GM21576 (cell line): ENCODE measurements at regions not wholly inside any gene's neighbourhood (a gene's known extent, or its start where the extent isn't known, plus 50 kb on each side); places are given as distances from the start of the nearest gene placed in this dataset.
"Not testable (repeated sequence)": the region's sequence is repeated elsewhere in the genome, so short reads cannot be mapped to it uniquely, and the experiment has no call there.

ENCODE experiments used
- ATAC-seq: cut with Tn5 transposase; IDR thresholded peaks from one replicate; pipeline ENCODE4 v1.9.1; 2021; ENCODE audit warnings: mild to moderate bottlenecking, moderate library complexity; ENCODE audit not compliant: unreplicated experiment

- no peak for ATAC-seq
Measured at GRCh38 chr14:40308240-40308639, 876.0 kb upstream of the FBXO33 start.

- ATAC-seq = no peak
Measured at GRCh38 chr14:40296821-40297220, 864.6 kb upstream of the FBXO33 start.

GRCh38 chr14:40292664-40293063 lies 860.4 kb upstream of the FBXO33 start:
- ATAC-seq = no peak

- no peak for ATAC-seq
Measured at GRCh38 chr14:40282196-40282595, 850.0 kb upstream of the FBXO33 start.

GRCh38 chr14:40280652-40281051 lies 848.4 kb upstream of the FBXO33 start:
- ATAC-seq = no peak

GRCh38 chr14:40273417-40273816 lies 841.2 kb upstream of the FBXO33 start:
- ATAC-seq = no peak

- ATAC-seq = no peak
Measured at GRCh38 chr14:40271480-40271879, 839.2 kb upstream of the FBXO33 start.

GRCh38 chr14:40269436-40269835 lies 837.2 kb upstream of the FBXO33 start:
- no peak for ATAC-seq

- no peak for ATAC-seq
Measured at GRCh38 chr14:40268236-40268635, 836.0 kb upstream of the FBXO33 start.

- ATAC-seq = no peak
Measured at GRCh38 chr14:40265096-40265495, 832.9 kb upstream of the FBXO33 start.

GRCh38 chr14:40252817-40253447 lies 820.7 kb upstream of the FBXO33 start:
- ATAC-seq = no peak

GRCh38 chr14:40248671-40249070 lies 816.4 kb upstream of the FBXO33 start:
- no peak for ATAC-seq

GRCh38 chr14:40240245-40240859 lies 808.1 kb upstream of the FBXO33 start:
- ATAC-seq = no peak

- no peak for ATAC-seq
Measured at GRCh38 chr14:40232302-40232701, 800.1 kb upstream of the FBXO33 start.

GRCh38 chr14:40229676-40230075 lies 797.4 kb upstream of the FBXO33 start:
- no peak for ATAC-seq

GRCh38 chr14:40222996-40223395 lies 790.8 kb upstream of the FBXO33 start:
- ATAC-seq = no peak

- ATAC-seq = no peak
Measured at GRCh38 chr14:40221428-40221827, 789.2 kb upstream of the FBXO33 start.

GRCh38 chr14:40219032-40219431 lies 786.8 kb upstream of the FBXO33 start:
- ATAC-seq = no peak

GRCh38 chr14:40218282-40218941 lies 786.2 kb upstream of the FBXO33 start:
- ATAC-seq = no peak

- ATAC-seq = no peak
Measured at GRCh38 chr14:40216976-40217375, 784.7 kb upstream of the FBXO33 start.

GRCh38 chr14:40216408-40216807 lies 784.2 kb upstream of the FBXO33 start:
- not testable (repeated sequence) for ATAC-seq

- ATAC-seq = no peak
Measured at GRCh38 chr14:40213701-40214100, 781.5 kb upstream of the FBXO33 start.
